ENCODE measurements at regions not wholly inside any gene's neighbourhood (a gene's known extent, or its start where the extent isn't known, plus 50 kb on each side); places are given as distances from the start of the nearest gene placed in this dataset.
"Not testable (repeated sequence)": the region's sequence is repeated elsewhere in the genome, so short reads cannot be mapped to it uniquely, and the experiment has no call there.

DNA sequence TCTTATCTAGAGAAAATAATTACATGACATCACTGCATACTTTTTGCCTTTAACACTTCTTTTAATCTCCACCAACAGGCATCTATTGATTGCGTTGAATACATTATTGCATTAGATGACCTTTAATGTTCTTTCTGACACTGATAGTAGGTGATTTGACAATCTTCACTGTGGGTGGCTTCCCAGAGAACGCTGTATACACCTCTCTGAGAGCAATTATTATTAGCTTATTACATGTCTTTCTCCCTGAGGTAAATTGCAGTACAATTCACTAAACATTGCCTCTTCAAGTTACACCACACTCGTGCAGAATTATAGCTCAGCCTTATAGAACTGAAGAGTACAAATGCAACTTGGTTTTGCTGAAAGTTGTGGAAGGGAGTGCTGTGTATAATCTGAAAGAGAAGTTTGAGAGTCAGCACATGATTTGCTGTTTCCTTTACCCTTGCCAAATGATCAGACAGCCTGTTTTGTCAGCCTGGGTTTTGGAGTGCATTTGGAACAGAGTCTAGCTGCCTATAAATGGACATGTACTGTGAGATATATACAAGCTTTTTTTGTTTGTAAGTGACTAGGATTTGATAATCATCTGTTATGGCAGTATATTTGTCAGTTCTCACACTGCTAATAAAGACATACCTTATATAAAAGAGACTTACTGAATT lies 369.2 kb downstream of the CCER1 start:
- no peak for DNase-seq

- no peak for DNase-seq
Observed at GRCh38 chr12:90576707-90577106, 378.3 kb downstream of the CCER1 start.

- DNase-seq: no peak
Observed at GRCh38 chr12:90575995-90576394, 379.0 kb downstream of the CCER1 start.

DNA sequence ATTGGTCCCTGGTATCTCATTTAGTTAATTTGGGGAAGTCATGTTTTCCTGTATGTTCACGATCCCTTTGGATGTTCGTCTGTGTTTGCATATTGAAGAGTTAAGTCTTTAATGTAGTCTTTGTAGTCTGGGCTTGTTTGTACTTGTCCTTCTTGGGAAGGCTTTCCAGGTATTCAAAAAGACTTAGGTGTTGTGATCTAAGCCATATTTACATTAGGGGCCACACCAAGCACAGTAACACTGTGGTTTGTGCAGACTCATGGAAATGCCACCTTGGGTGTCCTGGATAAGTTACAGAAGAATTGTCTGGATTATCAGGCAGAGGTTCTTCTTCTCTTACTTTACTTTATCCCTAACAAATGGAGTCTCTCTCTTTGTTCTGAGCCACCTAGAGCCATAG lies 380.3 kb downstream of the CCER1 start:
- DNase-seq: no peak

GRCh38 chr12:90572778-90573177 lies 382.2 kb downstream of the CCER1 start:
- no peak for DNase-seq

- DNase-seq: no peak
Observed at GRCh38 chr12:90569685-90570084, 385.3 kb downstream of the CCER1 start.

- DNase-seq: no peak
Observed at GRCh38 chr12:90562671-90563070, 392.3 kb downstream of the CCER1 start.

GRCh38 chr12:90548595-90548994 lies 406.4 kb downstream of the CCER1 start:
- no peak for DNase-seq

DNA sequence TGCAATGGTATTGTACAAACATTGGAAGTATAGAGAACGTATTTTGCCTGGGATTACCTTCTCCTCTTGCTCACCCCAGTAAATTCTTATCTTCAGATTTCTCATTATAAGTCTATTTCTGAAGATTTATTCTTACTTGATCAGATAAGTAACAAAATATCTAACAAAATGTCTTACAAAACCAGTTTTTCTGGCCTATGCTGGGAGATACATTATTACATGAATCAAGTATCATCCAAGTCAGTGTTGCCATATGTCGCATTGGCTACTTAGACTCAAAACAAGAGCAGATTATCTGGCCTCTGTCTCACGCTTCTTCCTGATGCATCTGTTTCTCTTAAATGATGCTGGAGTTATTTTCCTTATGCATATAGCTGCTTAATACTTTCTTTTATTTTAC lies 408.5 kb downstream of the CCER1 start:
- DNase-seq: no peak

- no peak for DNase-seq
Observed at GRCh38 chr12:90543841-90544240, 411.1 kb downstream of the CCER1 start.

- no peak for DNase-seq
Observed at GRCh38 chr12:90543374-90543773, 411.6 kb downstream of the CCER1 start.

DNA sequence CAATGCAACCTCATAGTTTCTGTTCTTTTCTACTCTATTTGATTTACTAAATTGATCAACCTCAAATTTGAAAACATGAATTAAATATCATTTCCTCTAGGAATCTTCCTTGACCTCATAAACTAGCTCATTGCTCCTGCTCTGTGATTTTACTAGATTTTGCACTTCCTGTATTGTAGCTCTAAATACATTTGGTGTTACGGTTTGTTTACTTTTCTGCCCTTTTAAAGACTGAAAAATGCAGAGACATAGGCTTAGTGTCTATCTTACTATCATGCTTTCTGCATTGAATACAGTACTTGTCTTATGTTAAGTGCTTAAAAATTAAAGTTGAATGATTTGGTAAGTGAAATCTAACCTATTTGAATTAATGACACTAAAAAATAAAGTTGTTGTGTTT lies 412.1 kb downstream of the CCER1 start:
- DNase-seq: not testable (repeated sequence)

GRCh38 chr12:90533828-90534227 lies 421.1 kb downstream of the CCER1 start:
- not testable (repeated sequence) for DNase-seq

DNA sequence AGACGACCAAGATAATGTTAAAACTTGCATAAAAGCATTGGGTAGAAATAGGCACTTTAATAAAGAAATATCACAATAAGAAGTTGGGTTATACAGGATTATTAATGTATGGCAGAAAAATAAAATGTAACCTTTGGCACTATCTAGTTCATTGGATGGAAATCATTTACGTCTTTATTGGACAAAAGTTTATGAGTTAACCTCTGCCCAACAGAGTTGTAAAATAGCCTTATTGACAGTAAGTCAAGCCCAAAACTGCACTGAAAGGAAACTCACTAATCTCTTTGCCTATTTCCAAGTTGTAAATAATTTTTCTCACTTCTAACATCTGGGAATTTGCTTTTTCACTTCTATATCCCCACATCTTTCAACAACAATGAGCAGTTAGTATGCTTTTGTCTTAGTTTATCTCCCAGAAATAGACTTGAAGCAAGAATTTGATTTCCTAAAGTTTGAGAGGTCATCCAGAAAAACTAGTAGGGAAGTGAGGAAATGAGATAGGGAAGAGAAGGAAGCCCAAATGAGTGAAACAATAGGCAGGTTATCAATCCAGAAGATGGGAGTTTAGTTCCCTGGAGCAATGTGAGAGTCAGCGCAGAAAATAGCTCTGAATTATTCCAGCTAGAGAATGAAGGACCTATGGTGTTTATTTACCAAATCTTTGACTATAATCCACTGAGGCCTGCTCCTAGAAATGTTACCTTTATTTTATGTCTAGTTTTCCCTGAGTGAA lies 434.8 kb downstream of the CCER1 start:
- DNase-seq: no peak

- no peak for DNase-seq
Observed at GRCh38 chr12:90519285-90519684, 435.7 kb downstream of the CCER1 start.

DNA sequence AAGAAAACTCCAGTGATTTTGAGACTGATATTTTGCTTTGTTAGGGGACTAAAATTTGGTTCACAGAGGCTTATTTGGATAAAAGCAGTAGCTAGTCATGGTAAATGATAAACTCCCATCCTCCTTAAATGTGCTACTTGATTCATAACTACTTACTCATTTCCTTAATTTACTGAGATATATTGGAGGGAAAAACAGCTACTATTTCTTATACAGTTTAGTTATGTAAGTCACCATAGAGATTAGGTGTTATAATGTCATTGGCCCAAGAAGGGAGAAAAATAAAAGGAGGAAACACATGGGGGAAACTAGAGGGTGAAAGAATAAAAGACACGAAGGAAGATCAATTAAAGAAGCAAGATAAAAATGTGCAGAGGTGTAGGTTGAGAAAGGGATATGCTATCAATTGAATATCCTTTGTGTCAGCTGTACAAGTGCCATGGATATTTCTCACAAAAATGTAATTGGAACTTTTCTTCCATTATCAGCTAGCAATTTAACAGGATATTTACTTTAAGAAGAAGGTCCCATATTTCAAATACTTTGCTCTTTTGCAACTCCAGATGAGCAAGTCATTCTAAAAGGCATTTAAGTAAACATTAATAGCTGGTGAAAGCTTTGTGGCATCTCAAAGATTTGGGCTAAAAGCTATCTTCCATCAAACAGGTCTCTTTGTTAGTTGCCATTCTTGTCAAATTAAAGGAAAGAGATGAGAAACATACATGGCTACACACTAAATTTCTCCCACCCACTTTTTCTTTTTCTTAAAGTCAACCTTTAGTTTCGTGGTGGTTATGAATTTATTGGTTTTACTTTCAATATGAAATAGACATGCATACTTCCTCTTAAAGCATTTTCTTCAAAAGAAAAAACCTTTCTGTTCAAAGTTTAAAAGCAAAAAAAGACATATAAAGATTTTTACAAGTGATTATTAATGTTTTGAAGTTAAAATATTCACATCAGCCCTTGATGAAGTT lies 439.5 kb downstream of the CCER1 start:
- no peak for DNase-seq

- no peak for DNase-seq
Observed at GRCh38 chr12:90514325-90514724, 440.7 kb downstream of the CCER1 start.

DNA sequence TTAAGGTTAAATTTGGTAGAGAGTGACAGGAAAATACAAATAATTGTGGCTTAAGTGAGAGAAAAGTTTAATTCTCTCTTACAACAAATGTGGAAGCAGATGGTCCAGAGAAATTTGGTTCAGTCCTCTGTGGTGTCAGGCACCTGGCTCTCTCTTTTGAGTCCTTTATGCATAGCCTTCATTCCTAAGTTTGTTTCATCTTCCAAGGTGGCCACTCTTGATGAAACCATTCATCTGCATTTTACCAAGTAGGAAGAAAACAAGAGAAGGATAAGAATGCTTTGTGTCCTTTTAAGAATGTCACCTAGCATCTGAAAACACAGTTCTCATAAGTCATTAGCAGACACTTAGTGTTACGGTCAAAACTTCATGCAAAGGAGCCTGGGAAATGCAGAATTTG lies 442.5 kb downstream of the CCER1 start:
- no peak for DNase-seq

DNA sequence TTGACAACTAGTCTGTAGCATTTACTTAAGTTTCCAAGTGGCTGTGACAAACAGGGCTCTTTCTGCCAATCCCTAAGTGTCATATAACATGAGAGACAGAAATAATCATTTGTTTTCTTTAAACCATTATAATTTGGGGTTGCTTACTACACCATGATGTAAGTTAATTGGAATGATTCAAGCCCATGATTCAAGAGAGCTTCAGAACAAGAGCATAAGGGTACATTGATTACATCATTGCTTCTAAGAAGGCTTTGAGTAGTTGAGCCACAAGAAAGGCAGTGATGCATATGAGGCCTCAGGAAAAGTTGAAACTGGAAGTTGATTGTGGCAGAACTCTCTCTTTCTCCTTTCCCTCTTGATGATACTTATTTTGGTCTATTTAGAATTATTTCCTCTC lies 444.0 kb downstream of the CCER1 start:
- no peak for DNase-seq

- no peak for DNase-seq
Observed at GRCh38 chr12:90504806-90505205, 450.2 kb downstream of the CCER1 start.

GRCh38 chr12:90502070-90502469 lies 452.9 kb downstream of the CCER1 start:
- no peak for DNase-seq

- DNase-seq: no peak
Observed at GRCh38 chr12:90501412-90501811, 453.6 kb downstream of the CCER1 start.

DNA sequence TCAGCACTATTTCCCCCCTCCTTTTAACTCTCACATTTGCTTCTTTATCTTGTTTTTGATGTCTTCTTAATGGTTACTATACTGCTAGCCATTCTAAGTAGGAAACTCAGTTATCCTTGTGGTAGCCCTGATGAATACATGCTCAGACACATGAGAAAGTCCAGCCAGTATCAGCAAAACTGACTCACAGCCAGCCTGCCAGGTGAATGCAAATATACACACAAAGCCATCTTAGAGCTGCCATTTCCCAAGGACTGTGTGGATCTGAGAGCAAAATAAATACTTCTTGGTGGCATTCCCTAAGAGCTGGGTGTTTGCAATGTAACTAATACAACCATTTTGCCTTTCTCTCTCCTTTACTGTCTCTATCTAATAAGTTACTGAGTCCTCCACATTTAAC lies 455.2 kb downstream of the CCER1 start:
- DNase-seq: no peak
